K562 (cell line): ENCODE measurements at regions not wholly inside any gene's neighbourhood (a gene's known extent, or its start where the extent isn't known, plus 50 kb on each side); places are given as distances from the start of the nearest gene placed in this dataset.

ENCODE experiments used
- HMG20A ChIP-seq: fragments of 450-650 bp; formaldehyde crosslinking; conservative IDR thresholded peaks from 2 replicates; pipeline ENCODE4 v1.4.0; 2020; ENCODE audit warnings: mild to moderate bottlenecking, mixed read lengths
- MCM2 ChIP-seq: fragments of 450-650 bp; IDR thresholded peaks from 2 replicates; pipeline ENCODE4 v1.6.1; 2017; ENCODE audit warnings: low read depth, mild to moderate bottlenecking
- ZNF239 ChIP-seq: fragments of 250-450 bp; sonication (Bioruptor Pico); IDR thresholded peaks from 2 replicates; pipeline ENCODE4 v1.4.0; 2020; ENCODE audit warnings: mild to moderate bottlenecking
- TF ChIP-seq, protein P1 (sequence below): fragments of 250-450 bp; sonication (Bioruptor Pico); IDR thresholded peaks from 2 replicates; pipeline ENCODE4 v1.8.0; 2022; ENCODE audit warnings: inconsistent platforms
- TF ChIP-seq, protein P2 (sequence below), 2 experiments: fragments of 450-650 bp; formaldehyde crosslinking in 1 of 2; IDR thresholded peaks; 2 replicates each; pipeline versions ENCODE4 v1.4.0 to v1.6.1; 2014 to 2020; ENCODE audit warnings: mild to moderate bottlenecking in 2 of 2, borderline replicate concordance in 1 of 2, low read depth in 1 of 2
- TF ChIP-seq, protein P3 (sequence below): sonication (generic); formaldehyde crosslinking; IDR thresholded peaks from 2 replicates; pipeline ENCODE4 v1.8.0; 2022; ENCODE audit warnings: missing genetic modification reagents, mild to moderate bottlenecking, borderline replicate concordance

DNA sequence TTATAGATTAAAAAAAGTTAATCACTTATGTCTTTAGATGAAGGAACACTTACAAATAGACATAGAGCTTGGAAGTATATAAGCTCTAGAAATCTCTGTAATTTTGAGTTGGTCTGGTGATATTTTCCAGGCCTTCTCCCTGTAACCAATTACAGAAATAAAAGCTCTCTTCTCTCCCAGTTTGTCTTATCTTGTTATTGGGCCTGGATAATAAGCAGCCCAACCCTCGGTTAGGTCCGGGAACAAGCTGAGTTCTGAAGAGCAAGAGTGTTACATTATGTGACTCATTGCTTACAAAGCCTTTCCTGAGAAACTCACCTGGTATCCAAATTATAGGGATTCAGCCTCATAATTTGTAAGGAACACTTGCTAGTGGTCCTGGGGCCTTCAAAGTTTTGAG is 1146.2 kb downstream of the CDH9 start (continued):
- TF ChIP-seq, protein P1, sequence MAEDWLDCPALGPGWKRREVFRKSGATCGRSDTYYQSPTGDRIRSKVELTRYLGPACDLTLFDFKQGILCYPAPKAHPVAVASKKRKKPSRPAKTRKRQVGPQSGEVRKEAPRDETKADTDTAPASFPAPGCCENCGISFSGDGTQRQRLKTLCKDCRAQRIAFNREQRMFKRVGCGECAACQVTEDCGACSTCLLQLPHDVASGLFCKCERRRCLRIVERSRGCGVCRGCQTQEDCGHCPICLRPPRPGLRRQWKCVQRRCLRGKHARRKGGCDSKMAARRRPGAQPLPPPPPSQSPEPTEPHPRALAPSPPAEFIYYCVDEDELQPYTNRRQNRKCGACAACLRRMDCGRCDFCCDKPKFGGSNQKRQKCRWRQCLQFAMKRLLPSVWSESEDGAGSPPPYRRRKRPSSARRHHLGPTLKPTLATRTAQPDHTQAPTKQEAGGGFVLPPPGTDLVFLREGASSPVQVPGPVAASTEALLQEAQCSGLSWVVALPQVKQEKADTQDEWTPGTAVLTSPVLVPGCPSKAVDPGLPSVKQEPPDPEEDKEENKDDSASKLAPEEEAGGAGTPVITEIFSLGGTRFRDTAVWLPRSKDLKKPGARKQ (CRISPR knock-in tag), result no peak
- TF ChIP-seq, protein P2, sequence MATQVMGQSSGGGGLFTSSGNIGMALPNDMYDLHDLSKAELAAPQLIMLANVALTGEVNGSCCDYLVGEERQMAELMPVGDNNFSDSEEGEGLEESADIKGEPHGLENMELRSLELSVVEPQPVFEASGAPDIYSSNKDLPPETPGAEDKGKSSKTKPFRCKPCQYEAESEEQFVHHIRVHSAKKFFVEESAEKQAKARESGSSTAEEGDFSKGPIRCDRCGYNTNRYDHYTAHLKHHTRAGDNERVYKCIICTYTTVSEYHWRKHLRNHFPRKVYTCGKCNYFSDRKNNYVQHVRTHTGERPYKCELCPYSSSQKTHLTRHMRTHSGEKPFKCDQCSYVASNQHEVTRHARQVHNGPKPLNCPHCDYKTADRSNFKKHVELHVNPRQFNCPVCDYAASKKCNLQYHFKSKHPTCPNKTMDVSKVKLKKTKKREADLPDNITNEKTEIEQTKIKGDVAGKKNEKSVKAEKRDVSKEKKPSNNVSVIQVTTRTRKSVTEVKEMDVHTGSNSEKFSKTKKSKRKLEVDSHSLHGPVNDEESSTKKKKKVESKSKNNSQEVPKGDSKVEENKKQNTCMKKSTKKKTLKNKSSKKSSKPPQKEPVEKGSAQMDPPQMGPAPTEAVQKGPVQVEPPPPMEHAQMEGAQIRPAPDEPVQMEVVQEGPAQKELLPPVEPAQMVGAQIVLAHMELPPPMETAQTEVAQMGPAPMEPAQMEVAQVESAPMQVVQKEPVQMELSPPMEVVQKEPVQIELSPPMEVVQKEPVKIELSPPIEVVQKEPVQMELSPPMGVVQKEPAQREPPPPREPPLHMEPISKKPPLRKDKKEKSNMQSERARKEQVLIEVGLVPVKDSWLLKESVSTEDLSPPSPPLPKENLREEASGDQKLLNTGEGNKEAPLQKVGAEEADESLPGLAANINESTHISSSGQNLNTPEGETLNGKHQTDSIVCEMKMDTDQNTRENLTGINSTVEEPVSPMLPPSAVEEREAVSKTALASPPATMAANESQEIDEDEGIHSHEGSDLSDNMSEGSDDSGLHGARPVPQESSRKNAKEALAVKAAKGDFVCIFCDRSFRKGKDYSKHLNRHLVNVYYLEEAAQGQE (IDR thresholded peaks at IDR 0.05; ENCODE audit: borderline replicate concordance), result no peak
- TF ChIP-seq, protein P2 (CRISPR knock-in tag; IDR thresholded peaks at IDR 0.05; ENCODE audit: low read depth), result no peak
- TF ChIP-seq MCM2 (no peak), HMG20A (CRISPR knock-in tag) (no peak), ZNF239 (CRISPR knock-in tag) (no peak)
- TF ChIP-seq, protein P3, sequence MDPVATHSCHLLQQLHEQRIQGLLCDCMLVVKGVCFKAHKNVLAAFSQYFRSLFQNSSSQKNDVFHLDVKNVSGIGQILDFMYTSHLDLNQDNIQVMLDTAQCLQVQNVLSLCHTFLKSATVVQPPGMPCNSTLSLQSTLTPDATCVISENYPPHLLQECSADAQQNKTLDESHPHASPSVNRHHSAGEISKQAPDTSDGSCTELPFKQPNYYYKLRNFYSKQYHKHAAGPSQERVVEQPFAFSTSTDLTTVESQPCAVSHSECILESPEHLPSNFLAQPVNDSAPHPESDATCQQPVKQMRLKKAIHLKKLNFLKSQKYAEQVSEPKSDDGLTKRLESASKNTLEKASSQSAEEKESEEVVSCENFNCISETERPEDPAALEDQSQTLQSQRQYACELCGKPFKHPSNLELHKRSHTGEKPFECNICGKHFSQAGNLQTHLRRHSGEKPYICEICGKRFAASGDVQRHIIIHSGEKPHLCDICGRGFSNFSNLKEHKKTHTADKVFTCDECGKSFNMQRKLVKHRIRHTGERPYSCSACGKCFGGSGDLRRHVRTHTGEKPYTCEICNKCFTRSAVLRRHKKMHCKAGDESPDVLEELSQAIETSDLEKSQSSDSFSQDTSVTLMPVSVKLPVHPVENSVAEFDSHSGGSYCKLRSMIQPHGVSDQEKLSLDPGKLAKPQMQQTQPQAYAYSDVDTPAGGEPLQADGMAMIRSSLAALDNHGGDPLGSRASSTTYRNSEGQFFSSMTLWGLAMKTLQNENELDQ (CRISPR knock-in tag), result no peak
